ENCODE measurements at regions not wholly inside any gene's neighbourhood (a gene's known extent, or its start where the extent isn't known, plus 50 kb on each side); places are given as distances from the start of the nearest gene placed in this dataset.

DNA sequence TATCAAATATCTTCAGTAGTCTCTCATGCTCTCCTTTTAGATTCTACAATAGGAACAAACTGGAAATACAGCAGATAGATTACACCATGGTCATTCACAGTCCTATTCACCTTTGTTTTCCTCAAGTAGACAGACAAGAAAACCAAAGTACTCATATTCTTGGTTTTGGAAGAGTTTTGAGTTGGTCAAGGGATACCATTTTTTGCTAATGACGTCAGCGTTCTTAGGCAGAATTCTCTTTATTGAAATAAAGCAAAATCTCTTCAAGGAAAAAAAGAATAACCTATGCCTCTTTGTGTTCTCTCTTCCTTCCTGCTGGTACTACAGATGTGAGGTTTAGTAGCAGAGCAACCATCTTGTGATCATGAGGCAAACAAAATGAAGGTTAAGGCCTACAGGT lies 268.3 kb upstream of the PDZRN3 start:
- Histone ChIP-seq H3K4me3 (no peak overlapping the region), H3K27me3 (no peaks in the 10 kb centered on the region), H3K9me3 (no peaks in the 10 kb centered on the region), H3K27ac (no peak overlapping the region), H3K36me3 (no peaks in the 10 kb centered on the region), H3K4me1 (no peaks in the 10 kb centered on the region)
- WGBS, 2 donors: 86 to 87% methylated on average over 2 of the region's 2 CpGs
- TF ChIP-seq, protein P1, sequence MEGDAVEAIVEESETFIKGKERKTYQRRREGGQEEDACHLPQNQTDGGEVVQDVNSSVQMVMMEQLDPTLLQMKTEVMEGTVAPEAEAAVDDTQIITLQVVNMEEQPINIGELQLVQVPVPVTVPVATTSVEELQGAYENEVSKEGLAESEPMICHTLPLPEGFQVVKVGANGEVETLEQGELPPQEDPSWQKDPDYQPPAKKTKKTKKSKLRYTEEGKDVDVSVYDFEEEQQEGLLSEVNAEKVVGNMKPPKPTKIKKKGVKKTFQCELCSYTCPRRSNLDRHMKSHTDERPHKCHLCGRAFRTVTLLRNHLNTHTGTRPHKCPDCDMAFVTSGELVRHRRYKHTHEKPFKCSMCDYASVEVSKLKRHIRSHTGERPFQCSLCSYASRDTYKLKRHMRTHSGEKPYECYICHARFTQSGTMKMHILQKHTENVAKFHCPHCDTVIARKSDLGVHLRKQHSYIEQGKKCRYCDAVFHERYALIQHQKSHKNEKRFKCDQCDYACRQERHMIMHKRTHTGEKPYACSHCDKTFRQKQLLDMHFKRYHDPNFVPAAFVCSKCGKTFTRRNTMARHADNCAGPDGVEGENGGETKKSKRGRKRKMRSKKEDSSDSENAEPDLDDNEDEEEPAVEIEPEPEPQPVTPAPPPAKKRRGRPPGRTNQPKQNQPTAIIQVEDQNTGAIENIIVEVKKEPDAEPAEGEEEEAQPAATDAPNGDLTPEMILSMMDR (IDR thresholded peaks at IDR 0.05): no peak
- no peak for TF ChIP-seq POLR2A (IDR thresholded peaks at IDR 0.05)
- no peak for DNase-seq
- intact Hi-C loops (cut with DNase I): no loop called here

DNA sequence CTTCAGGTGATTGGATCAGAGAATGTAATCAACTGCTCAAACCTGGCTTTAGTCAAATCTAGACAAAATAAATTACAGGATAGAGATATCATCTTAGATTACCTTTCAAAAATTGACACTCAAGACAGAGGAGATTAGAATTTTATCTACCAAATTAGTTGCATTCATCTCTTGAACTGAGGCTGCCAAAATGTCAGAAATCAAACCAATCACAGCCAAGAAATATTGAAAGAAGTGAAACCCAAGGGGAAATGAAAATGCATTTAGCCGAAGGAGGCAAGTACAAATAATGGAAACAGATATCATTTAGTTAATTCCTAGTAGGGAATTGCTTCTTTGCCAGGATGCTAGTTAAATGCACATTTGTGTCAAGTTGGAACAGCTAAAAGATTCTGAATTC lies 261.1 kb upstream of the PDZRN3 start:
- Histone ChIP-seq H3K27ac (no peak overlapping the region), H3K9me3 (no peaks in the 10 kb centered on the region), H3K36me3 (no peaks in the 10 kb centered on the region), H3K4me1 (no peaks in the 10 kb centered on the region), H3K4me3 (no peak overlapping the region), H3K27me3 (no peaks in the 10 kb centered on the region)
- intact Hi-C loops (cut with DNase I): no loop called here
- 72 to 73% methylated on average over 1 of the region's 1 CpG for WGBS, 2 donors
- DNase-seq: no peak
- TF ChIP-seq POLR2A (IDR thresholded peaks at IDR 0.05): no peak
- TF ChIP-seq, protein P1 (IDR thresholded peaks at IDR 0.05): no peak

DNA sequence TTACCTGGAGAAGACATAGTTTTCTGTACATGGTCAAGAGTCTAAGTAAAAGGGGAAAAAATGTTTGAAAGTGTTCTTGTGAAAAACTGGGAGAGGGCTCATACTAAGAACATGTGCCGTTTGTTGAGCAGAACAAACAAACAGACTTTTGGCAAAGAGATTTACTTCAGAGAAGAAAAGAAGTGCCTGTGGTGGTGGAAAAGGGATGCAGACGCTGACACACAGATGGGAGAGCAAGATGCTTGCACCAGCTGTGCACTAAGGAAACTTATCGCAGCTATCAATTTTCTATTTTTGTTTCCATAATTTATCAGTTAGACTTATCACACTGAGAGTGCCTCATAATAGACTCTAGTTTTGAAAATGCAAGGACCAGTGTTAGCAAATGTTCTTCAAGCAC lies 259.6 kb upstream of the PDZRN3 start:
- intact Hi-C loops (cut with DNase I): no loop called here
- 51 to 62% methylated on average over 3 of the region's 3 CpGs for WGBS, 2 donors
- H3K4me1 ChIP-seq: no peaks in the 10 kb centered on the region
- H3K4me3 ChIP-seq: no peak overlapping the region
- TF ChIP-seq, protein P1 (IDR thresholded peaks at IDR 0.05): no peak
- no peak for TF ChIP-seq POLR2A (IDR thresholded peaks at IDR 0.05)
- no peak overlapping the region for H3K27ac ChIP-seq
- H3K27me3 ChIP-seq: no peaks in the 10 kb centered on the region
- DNase-seq: no peak
- no peaks in the 10 kb centered on the region for H3K36me3 ChIP-seq
- no peaks in the 10 kb centered on the region for H3K9me3 ChIP-seq

DNA sequence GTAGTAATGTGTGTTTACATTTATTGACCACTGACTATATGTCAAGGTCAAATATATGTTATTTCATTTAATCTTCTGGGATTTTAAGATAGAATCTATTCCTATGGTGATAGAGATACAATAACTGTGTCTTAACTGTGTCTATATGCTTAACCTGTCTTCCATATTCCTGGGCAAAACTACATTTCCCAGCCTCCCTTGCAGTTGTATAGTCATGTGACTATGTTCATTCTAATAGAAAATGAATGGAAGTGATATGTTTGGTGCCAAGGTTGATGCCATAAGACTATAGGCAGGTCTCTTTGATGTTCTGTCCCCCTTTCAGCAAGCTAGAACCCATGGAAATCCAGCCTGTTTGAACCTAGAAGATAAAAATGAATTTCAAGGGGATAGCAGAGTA lies 258.8 kb upstream of the PDZRN3 start:
- Histone ChIP-seq H3K4me3 (no peak overlapping the region), H3K36me3 (no peaks in the 10 kb centered on the region), H3K4me1 (no peaks in the 10 kb centered on the region), H3K9me3 (no peaks in the 10 kb centered on the region), H3K27me3 (no peaks in the 10 kb centered on the region), H3K27ac (no peak overlapping the region)
- TF ChIP-seq, protein P1 (IDR thresholded peaks at IDR 0.05): no peak
- no peak for TF ChIP-seq POLR2A (IDR thresholded peaks at IDR 0.05)
- intact Hi-C loops (cut with DNase I): no loop called here
- DNase-seq: no peak

DNA sequence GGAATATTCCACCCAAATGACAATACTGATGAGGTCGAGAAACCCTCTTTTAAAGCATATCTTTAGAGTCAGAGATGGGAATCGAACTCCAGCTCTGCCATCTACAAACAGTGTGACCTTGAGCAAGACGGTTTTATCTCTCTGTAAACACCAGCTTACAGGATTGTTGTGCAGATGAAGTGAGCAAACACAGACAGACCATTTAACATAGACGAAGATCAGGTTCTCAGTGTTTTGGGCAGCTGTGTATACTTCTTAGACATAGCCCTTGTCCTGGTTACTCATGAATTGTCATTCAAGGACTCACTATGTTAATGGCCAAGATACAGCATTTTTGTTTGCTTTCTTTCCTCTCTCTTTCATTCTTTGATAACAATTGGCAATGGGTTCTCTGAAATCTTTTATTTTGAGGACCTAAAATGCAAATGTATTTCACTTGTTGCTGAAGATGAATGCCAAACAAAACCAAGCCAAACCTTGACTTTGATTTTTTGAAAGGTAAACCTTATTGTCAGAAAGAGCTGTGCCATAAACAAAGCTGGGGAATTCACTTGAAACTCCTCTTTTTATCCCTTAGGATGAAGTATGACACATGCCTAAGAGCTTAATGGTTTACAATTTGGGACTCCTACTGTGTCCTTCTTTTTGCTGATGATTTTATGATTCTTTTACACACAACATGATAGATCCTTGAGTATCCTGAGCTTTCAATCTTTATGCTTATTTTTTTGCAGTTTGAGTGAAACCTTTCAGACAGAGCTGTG lies 250.0 kb upstream of the PDZRN3 start:
- 32 to 59% methylated on average over 4 of the region's 4 CpGs for WGBS, 2 donors

More for the DNA sequence above, 250.0 kb upstream of the PDZRN3 start:
- Histone ChIP-seq H3K4me1 (no peaks in the 10 kb centered on the region), H3K9me3 (no peaks in the 10 kb centered on the region), H3K27me3 (no peaks in the 10 kb centered on the region), H3K27ac (no peak overlapping the region), H3K4me3 (no peak overlapping the region), H3K36me3 (no peaks in the 10 kb centered on the region)
- DNase-seq: no peak
- no peak for TF ChIP-seq POLR2A (IDR thresholded peaks at IDR 0.05)
- TF ChIP-seq, protein P1 (IDR thresholded peaks at IDR 0.05): no peak
- intact Hi-C loops (cut with DNase I): no loop called here

All from esophagus squamous epithelium (tissue), 5 donors.